ENCODE measurements at regions not wholly inside any gene's neighbourhood (a gene's known extent, or its start where the extent isn't known, plus 50 kb on each side); places are given as distances from the start of the nearest gene placed in this dataset.

DNA sequence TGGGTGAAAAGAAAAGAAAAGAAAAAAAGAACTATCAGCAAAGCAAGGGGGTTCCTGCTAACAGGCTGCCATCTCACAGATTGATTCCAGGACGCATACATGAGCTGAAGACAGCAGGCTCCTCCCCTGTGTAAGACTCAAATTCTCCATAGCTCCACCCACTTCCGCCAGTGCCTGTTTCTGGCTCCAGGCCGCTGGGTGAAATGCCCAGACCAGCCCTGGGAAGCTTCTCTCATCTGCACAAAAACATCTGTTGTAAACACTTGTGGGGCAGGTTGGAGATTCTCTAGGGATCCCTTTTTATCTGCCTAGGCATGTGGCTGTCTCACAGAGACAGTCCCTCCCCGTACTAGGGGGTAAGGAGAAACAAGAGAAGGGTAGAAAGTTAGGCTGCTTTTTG, 1054.4 kb upstream of the SPRY2 start:
- TF ChIP-seq, protein P1, sequence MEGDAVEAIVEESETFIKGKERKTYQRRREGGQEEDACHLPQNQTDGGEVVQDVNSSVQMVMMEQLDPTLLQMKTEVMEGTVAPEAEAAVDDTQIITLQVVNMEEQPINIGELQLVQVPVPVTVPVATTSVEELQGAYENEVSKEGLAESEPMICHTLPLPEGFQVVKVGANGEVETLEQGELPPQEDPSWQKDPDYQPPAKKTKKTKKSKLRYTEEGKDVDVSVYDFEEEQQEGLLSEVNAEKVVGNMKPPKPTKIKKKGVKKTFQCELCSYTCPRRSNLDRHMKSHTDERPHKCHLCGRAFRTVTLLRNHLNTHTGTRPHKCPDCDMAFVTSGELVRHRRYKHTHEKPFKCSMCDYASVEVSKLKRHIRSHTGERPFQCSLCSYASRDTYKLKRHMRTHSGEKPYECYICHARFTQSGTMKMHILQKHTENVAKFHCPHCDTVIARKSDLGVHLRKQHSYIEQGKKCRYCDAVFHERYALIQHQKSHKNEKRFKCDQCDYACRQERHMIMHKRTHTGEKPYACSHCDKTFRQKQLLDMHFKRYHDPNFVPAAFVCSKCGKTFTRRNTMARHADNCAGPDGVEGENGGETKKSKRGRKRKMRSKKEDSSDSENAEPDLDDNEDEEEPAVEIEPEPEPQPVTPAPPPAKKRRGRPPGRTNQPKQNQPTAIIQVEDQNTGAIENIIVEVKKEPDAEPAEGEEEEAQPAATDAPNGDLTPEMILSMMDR (IDR thresholded peaks at IDR 0.05): no peak
- TF ChIP-seq POLR2A (IDR thresholded peaks at IDR 0.05) (no peak), POLR2AphosphoS5 (IDR thresholded peaks at IDR 0.05) (no peak)

Measured in gastroesophageal sphincter (tissue), 3 donors.